Occipital lobe (tissue), 1 donor: ENCODE measurements at regions not wholly inside any gene's neighbourhood (a gene's known extent, or its start where the extent isn't known, plus 50 kb on each side); places are given as distances from the start of the nearest gene placed in this dataset.
"Not testable (repeated sequence)": the region's sequence is repeated elsewhere in the genome, so short reads cannot be mapped to it uniquely, and the experiment has no call there.

Experiments used
- DNase-seq: peaks from one replicate; lab custom pipeline; 2025; lab: John Stamatoyannopoulos, UW

DNA sequence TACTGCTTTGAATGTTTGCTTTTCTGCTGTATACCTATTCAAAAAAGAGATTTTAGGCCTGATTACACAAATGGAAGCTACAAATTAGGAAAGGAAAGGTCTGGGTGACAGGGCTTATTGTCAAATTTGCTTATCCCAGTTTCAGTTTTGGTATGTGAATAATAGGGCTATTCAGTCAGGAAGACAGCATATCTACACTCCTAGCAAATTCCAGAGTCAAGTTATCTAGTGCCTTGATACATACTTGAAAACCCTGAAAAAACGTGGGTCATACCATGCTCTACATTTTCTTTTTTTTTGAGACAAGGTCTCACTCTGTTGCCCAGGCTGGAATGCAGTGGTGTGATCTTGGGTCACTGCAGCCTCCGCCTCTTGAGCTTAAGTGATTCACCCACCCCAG, 59.2 kb upstream of the CCDC180 start:
- not testable (repeated sequence) for DNase-seq

GRCh38 chr9:97243606-97244005, 63.9 kb upstream of the CCDC180 start:
- no peak for DNase-seq

- DNase-seq: not testable (repeated sequence)
Measured at GRCh38 chr9:97241430-97241829, 66.0 kb upstream of the CCDC180 start.

- peak; percentile 86 for DNase-seq
Measured at GRCh38 chr9:97237951-97238889, 69.2 kb upstream of the CCDC180 start.

DNA sequence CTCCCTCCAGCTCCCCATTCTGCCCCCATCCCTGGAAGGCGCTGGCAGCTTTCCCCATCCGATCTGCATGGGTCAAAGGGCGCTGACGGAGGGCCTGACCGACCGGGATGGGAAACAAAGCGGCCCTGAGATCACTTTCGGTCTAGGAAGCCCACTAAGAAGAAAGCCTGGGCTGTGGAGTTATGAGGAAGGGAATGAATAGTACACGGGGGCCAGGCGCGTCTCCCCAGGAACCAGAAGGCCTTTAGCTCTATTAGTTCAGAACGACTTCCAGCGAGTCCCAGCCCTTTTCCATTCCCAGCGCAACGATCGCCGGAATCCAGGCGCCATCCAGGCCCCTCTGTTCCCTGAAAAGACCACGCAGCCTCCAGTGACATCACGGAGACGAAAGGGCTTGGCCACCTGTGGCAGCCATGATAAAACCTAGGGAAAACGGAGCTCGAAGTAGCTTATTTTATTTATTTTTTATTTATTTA, 70.1 kb upstream of the CCDC180 start:
- no peak for DNase-seq

DNA sequence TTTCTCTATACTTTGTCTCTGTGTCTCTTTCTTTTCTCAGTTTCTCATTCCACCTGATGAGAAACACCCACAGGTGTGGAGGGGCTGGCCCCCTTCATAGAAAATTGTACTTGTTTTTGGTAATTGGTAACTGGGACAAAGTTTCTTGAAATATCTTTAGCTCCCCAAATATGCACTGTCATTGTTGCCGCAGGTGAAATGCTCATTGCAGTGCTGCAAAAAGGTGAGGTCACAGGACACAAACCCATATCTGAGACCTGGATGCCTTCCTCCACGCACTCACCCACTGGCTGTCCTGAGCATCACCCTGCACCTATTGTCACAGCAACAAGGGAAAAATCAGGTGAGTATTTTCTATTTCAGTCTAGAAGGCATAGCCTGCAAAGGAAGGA, 74.5 kb upstream of the CCDC180 start:
- DNase-seq: not testable (repeated sequence)

DNA sequence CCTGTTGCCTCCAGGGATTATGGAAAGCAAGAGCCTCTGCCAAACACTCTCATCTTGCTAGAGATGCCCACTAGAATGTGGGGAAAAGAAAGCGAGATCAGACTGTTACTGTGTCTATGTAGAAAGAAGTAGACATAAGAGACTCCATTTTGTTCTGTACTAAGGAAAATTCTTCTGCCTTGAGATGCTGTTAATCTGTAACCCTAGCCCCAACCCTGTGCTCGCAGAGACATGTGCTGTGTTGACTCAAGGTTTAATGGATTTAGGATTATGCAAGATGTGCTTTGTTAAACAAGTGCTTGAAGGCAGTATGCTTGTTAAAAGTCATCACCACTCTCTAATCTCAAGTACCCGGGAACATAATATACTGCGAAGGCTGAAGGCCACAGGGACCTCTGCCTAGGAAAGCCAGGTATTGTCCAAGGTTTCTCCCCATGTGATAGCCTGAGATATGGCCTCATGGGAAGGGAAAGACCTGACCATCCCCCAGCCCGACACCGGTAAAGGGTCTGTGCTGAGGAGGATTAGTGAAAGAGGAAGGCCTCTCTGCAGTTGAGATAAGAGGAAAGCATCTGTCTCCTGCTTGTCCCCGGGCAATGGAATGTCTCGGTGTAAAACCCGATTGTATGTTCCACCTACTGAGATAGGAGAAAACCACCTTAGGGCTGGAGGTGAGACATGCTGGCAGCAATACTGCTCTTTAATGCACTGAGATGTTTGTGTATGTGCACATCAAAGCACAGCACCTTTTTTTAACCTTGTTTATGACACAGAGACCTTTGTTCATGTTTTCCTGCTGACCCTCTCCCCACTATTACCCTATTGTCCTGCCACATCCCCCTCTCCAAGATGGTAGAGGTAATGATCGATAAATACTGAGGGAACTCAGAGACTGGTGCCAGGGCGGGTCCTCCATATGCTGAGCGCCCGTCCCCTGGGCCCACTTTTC, 75.1 kb upstream of the CCDC180 start:
- not testable (repeated sequence) for DNase-seq

DNA sequence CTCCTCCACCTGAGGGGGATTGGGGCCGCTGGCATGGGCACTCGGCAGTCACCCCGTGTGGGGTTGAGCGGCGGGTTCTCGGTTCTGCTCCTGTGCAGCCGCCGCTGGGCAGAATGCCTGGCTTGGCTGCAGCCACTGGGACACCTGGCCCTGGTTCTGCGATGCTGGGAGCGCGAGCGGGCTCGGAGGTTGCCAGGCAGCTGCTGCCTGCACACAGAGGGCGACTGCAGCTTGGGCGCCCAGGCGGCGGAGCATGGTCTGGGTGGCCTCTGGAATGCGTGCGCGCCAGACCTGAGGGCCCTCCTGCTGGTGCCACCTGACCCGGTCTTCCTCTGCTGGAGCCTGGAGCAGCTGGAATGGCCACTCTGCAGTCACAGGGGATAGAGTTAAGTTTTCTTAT, 85.1 kb upstream of the CCDC180 start:
- DNase-seq: peak; percentile 39

- DNase-seq: peak; percentile 75
Measured at GRCh38 chr9:97221478-97222355, 85.7 kb upstream of the CCDC180 start.

- DNase-seq: no peak
Measured at GRCh38 chr9:97220894-97221477, 86.5 kb upstream of the CCDC180 start.

DNA sequence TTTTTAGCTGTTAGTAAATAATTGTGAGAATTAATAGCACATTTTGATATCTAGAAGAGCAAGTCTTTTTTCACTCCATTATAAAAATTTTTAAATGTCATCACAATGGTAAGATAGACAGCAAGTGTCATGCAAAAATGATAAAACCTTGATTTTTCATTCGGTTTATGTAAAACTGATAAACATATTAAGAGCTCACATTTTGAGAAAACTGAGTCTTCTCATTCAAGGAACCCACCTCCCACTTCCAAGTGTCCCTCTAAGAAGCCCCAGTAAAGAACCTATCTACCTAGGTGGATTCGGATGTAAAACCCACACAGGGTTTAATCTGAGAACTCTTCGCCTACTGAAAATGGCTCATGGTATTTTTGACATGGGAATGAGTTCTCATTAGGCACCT, 87.1 kb upstream of the CCDC180 start:
- DNase-seq: not testable (repeated sequence)

- not testable (repeated sequence) for DNase-seq
Measured at GRCh38 chr9:97219443-97220140, 87.9 kb upstream of the CCDC180 start.

DNA sequence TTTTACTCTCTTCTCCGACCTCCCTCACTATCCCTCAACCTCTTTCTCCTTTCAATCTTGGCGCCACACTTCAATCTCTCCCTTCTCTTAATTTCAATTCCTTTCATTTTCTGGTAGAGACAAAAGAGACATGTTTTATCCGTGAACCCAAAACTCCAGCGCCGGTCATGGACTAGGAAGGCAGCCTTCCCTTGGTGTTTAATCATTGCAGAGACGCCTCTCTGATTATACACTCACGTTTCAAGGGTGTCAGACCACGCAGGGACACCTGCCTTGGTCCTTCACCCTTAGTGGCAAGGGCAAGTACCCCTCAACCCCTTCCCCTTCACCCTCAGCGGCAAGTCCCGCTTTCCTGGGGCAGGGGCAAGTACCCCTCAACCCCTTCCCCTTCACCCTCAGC, 92.3 kb upstream of the CCDC180 start:
- DNase-seq: not testable (repeated sequence)

DNA sequence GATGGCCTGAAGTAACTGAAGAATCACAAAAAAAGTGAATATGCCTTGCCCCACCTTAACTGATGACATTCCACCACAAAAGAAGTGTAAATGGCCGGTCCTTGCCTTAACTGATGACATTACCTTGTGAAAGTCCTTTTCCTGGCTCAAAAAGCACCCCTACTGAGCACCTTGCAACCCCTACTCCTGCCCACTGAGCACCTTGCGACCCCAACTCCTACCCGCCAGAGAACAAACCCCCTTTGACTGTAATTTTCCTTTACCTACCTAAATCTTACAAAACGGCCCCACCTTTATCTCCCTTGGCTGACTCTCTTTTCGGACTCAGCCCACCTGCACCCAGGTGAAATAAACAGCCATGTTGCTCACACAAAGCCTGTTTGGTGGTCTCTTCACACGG, 92.9 kb upstream of the CCDC180 start:
- DNase-seq: not testable (repeated sequence)

GRCh38 chr9:97199683-97200082, 107.8 kb upstream of the CCDC180 start:
- DNase-seq: not testable (repeated sequence)

GRCh38 chr9:97193767-97194166, 113.7 kb upstream of the CCDC180 start:
- not testable (repeated sequence) for DNase-seq

GRCh38 chr9:97188545-97188944, 118.9 kb upstream of the CCDC180 start:
- DNase-seq: no peak

- not testable (repeated sequence) for DNase-seq
Measured at GRCh38 chr9:97187706-97188105, 119.8 kb upstream of the CCDC180 start.

DNA sequence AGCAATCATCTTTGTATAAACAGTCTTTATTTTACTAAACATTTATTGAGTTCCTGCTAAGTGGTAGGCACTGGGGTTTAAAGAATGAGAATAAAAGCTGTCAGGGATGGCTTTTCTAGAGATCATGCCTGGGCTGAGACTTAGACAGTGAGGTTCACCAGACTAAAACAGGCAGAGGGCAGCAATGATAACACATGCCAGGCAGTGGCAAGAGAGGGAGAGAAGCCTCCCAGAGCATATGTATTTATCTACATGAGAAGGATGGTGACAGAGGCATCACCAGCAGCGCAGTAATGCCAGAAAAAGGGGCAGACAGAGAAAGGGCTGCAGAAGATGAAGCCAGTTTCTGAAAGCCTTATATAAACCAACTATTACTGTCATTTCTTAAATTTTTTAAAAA, 121.0 kb upstream of the CCDC180 start:
- no peak for DNase-seq

DNA sequence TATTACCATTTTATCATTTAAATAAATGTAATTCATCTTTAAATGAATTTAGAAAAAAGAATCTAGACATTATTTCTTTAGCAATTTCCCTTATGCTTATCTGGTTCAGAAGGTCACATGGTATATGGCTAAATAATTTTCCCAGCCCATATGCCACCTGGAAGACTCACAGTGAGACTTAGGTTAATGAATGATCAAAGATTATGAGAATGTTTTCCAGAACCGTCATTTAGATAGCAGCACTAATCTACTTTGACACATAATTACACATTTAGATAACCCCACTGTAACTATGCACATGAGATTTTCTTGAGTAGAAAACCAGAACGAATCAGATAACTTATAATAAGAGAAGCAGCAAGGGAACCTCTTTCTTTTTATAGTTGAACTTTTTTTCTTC, 124.9 kb upstream of the CCDC180 start:
- not testable (repeated sequence) for DNase-seq
